Pancreas (tissue), 10 donors: ENCODE measurements at regions not wholly inside any gene's neighbourhood (a gene's known extent, or its start where the extent isn't known, plus 50 kb on each side); places are given as distances from the start of the nearest gene placed in this dataset.
"Not testable (repeated sequence)": the region's sequence is repeated elsewhere in the genome, so short reads cannot be mapped to it uniquely, and the experiment has no call there.

Experiments used
- ATAC-seq, 4 donors: fragments of 200-7000 bp; cut with Tn5 transposase; one replicate each; pipeline versions ENCODE4 v1.8.0 to v1.9.1; 2020; ENCODE audit warnings: mild to moderate bottlenecking in 4 of 4, moderate library complexity in 4 of 4
- DNase-seq, 6 donors: peaks; one replicate each; pipeline ENCODE4 v3.0.0-alpha.2; 2020
- FAIRE-seq: peaks from 2 replicates; lab custom pipeline; 2012; peaks lifted over from hg19 to GRCh38; lab: Jason Lieb, UNC
- H3K27ac ChIP-seq, 4 donors: fragments of 200-600 bp; sonication (generic); 1 replicate in 3 of 4; 2 replicates in 1 of 4; pipeline versions ENCODE4 v1.5.0 to v1.8.0; 2020
- H3K27me3 ChIP-seq, 4 donors: fragments of 200-600 bp; one replicate each; pipeline ENCODE4 v1.8.0; 2021
- H3K36me3 ChIP-seq, 3 donors: fragments of 200-600 bp; sonication (generic) in 1 of 3; one replicate each; pipeline versions ENCODE4 v1.5.0 to v1.8.0; 2020 to 2021
- H3K4me1 ChIP-seq, 3 donors: fragments of 200-600 bp; one replicate each; pipeline ENCODE4 v1.8.0; 2021
- H3K4me3 ChIP-seq, 4 donors: fragments of 200-600 bp; sonication (generic) in 2 of 4; one replicate each; pipeline versions ENCODE4 v1.5.0 to v1.8.0; 2020 to 2021
- H3K9me3 ChIP-seq, 4 donors: fragments of 200-600 bp; one replicate each; pipeline ENCODE4 v1.8.0; 2021
- WGBS, 2 donors: extraction: QIAGEN DNeasy Blood & Tissue Kit; methylation state at CpG; one replicate each; pipeline ENCODE4 v1.1.7; 2013; 5-methylcytosine and 5-hydroxymethylcytosine counted together
- intact Hi-C, 3 donors: fragments of 100-400 bp; cut with DNase I; formaldehyde crosslinking; loops; one replicate each; pipeline versions ENCODE4 v1.11.1 to v1.14.2; 2022
- TF ChIP-seq, protein P1 (sequence below), 4 donors: fragments of 200-600 bp; sonication (generic) in 3 of 4; IDR thresholded peaks; one replicate each; pipeline versions ENCODE4 v1.5.0 to v1.8.0; 2021; ENCODE audit warnings: antibody characterized with exemption in 4 of 4
- donor health status: healthy with polysubstance abuse.
- donor health status: DM: no; HTN: no; CAD: no; lungs with moderate emphysema.
- donor health status: DM: no; HTN: no; CAD: no.
- donor health status: control.
- donor health status: control.
- donor health status: Bipolar disorder and iron deficiency.
- donor health status: DM: yes; HTN: yes; CAD: no.
- donor health status: DM: no; HTN: no; CAD: no.
- donor health status: DM: no; HTN: no; CAD: no.
- donor health status: DM: yes; HTN: yes; CAD: no.

DNA sequence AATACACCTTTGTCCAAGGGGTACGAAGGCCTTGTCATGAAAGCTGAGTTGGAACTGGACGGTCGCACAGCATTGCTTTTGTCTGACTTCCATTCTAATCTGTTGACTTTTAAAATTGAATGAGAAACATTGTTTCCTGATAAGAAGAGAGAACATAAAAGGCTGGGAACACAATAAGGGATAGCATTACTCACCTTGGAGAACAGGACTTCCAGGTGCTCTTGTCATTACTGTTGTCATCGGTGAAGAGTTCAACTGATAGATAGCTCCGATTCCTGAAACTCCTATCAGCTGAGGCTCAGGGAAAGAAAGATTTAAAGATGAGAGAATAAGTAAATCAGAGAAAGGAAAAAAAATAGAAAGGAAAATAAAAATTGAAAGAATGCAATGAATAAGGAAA lies 351.1 kb downstream of the KCNJ2 start:
- FAIRE-seq (no peak), DNase-seq (no peak), ATAC-seq (no peak)
- Histone ChIP-seq H3K9me3 (no peaks in the 10 kb centered on the region), H3K4me1 (no peaks in the 10 kb centered on the region), H3K27ac (no peak overlapping the region), H3K4me3 (no peak overlapping the region), H3K36me3 (no peaks in the 10 kb centered on the region), H3K27me3 (no peaks in the 10 kb centered on the region)
- 74% methylated on average over 5 of the region's 5 CpGs for WGBS, 2 donors
- intact Hi-C loops, result no loop called here
- TF ChIP-seq, protein P1, sequence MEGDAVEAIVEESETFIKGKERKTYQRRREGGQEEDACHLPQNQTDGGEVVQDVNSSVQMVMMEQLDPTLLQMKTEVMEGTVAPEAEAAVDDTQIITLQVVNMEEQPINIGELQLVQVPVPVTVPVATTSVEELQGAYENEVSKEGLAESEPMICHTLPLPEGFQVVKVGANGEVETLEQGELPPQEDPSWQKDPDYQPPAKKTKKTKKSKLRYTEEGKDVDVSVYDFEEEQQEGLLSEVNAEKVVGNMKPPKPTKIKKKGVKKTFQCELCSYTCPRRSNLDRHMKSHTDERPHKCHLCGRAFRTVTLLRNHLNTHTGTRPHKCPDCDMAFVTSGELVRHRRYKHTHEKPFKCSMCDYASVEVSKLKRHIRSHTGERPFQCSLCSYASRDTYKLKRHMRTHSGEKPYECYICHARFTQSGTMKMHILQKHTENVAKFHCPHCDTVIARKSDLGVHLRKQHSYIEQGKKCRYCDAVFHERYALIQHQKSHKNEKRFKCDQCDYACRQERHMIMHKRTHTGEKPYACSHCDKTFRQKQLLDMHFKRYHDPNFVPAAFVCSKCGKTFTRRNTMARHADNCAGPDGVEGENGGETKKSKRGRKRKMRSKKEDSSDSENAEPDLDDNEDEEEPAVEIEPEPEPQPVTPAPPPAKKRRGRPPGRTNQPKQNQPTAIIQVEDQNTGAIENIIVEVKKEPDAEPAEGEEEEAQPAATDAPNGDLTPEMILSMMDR (IDR thresholded peaks at IDR 0.05), result no peak

DNA sequence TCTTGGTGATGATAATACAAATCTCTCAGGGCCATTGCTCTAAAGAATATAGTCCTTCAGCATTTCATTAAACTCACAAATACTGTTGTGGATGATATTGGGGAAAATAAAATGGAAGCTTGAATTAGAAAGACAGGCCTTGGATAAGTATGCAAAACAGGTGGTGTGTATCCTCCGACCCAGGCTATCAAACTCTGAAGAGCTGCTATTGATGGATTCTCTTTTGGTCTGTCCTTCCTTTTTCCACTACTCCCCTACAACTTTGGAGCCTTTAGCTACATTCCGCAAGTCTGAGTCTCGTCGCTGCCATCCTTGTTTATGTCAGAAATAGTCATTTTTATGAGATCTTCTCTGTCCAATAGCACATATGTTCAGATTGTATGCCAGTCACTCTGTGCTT lies 351.6 kb downstream of the KCNJ2 start:
- Histone ChIP-seq H3K27me3 (no peaks in the 10 kb centered on the region), H3K36me3 (no peaks in the 10 kb centered on the region), H3K4me3 (no peak overlapping the region), H3K4me1 (no peaks in the 10 kb centered on the region), H3K9me3 (no peaks in the 10 kb centered on the region), H3K27ac (no peak overlapping the region)
- no peak for FAIRE-seq
- ATAC-seq, result no peak
- intact Hi-C loops, result no loop called here
- TF ChIP-seq, protein P1 (IDR thresholded peaks at IDR 0.05), result no peak
- WGBS, 2 donors, result 83 to 86% methylated on average over 4 of the region's 4 CpGs
- no peak for DNase-seq

DNA sequence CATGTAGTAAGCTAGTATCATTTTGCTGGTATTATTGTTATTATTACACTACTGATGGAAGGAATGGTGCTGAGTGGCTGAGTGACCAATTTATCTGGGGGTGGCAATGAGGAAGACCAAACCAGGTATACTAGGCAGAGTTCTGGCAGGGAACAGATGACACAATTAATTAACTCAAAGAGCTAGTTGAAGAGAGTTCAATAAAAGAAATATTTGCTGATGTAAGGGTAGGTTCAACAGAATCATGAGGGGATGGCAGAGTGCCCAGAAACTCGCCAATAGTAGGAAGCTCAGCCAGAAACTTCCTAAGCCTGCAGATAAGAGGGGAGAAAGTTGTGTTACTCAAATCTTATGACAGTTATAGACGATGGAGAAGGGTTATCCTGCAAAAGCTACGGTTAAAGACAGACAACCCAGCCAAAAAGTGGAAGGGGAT lies 352.5 kb downstream of the KCNJ2 start:
- ATAC-seq (peak; percentile 38 to 88 (median 78)), FAIRE-seq (no peak), DNase-seq (peak in 5 of 6 donors; percentile 33 to 58 (median 46))
- WGBS, 2 donors, result 0 to 1% methylated on average over 3 of the region's 3 CpGs
- no peak overlapping the region for H3K27ac ChIP-seq
- no peaks in the 10 kb centered on the region for H3K4me1 ChIP-seq
- H3K4me3 ChIP-seq, result no peak overlapping the region
- H3K27me3 ChIP-seq, result no peaks in the 10 kb centered on the region
- TF ChIP-seq, protein P1 (IDR thresholded peaks at IDR 0.05), result no peak
- no peaks in the 10 kb centered on the region for H3K36me3 ChIP-seq
- H3K9me3 ChIP-seq, result no peaks in the 10 kb centered on the region
- intact Hi-C loops, result no loop called here

DNA sequence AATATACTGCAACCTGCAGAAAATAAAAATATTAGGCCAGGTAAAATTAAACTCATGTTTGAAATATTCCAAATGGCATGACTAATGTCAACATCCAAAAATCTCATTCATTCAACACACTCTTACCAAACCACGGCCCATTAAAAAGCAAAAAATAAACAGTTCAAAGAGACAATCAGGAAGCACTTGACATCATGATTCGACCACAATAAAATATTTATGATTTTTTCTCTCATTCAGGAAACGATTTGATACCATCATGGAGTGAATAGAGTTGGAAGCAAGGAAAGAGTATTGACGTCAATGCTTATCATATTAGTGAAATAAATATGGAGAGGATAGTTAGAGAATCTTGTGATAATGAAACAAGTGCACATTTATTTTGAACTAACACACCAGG lies 354.1 kb downstream of the KCNJ2 start:
- Histone ChIP-seq H3K27ac (no peak overlapping the region), H3K27me3 (no peaks in the 10 kb centered on the region), H3K4me3 (no peak overlapping the region), H3K4me1 (no peaks in the 10 kb centered on the region), H3K36me3 (no peaks in the 10 kb centered on the region), H3K9me3 (no peaks in the 10 kb centered on the region)
- 62 to 69% methylated on average over 4 of the region's 4 CpGs for WGBS, 2 donors
- FAIRE-seq (no peak), DNase-seq (no peak), ATAC-seq (no peak)
- intact Hi-C loops, result no loop called here
- TF ChIP-seq, protein P1 (IDR thresholded peaks at IDR 0.05), result no peak

DNA sequence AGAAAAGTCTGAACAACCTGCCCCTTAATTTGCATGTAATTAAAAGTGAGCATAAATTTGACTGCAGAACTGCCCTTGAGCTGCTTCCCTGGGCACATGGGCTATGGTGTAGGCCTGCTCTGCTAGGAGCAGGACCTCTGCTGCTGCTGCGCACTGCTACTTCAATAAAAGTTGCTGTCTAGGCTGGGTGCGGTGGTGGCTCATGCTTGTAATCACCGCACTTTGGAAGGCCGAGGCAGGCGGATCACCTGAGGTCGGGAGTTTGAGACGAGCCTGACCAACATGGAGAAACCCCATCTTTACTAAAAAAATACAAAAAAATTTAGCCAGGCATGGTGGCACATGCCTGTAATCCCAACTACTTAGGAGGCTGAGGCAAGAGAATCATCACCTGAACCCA lies 355.7 kb downstream of the KCNJ2 start:
- H3K4me1 ChIP-seq, H3K4me3 ChIP-seq, FAIRE-seq, DNase-seq, H3K27ac ChIP-seq, ATAC-seq, intact Hi-C loops, H3K9me3 ChIP-seq, H3K27me3 ChIP-seq, H3K36me3 ChIP-seq: not testable (repeated sequence)
- WGBS, 2 donors, result 93 to 96% methylated on average over 7 of the region's 7 CpGs
